H9 (cell line): ENCODE measurements at regions not wholly inside any gene's neighbourhood (a gene's known extent, or its start where the extent isn't known, plus 50 kb on each side); places are given as distances from the start of the nearest gene placed in this dataset.

Experiments
- DNase-seq: peaks from one replicate; pipeline ENCODE4 v3.0.0-alpha.2; 2017
- H2AFZ ChIP-seq: one replicate; pipeline ENCODE4 v1.6.1; 2013; ENCODE audit warnings: mild to moderate bottlenecking, low read length, control low read depth, moderate library complexity
- H2AK5ac ChIP-seq: 2 replicates; pipeline ENCODE4 v1.6.1; 2013; ENCODE audit warnings: low read length, control low read depth, mixed read lengths; ENCODE audit not compliant: insufficient read length
- H2BK120ac ChIP-seq: one replicate; pipeline ENCODE4 v1.6.1; 2013; ENCODE audit warnings: low read depth, mild to moderate bottlenecking, low read length, control low read depth, inconsistent platforms; ENCODE audit not compliant: poor library complexity, severe bottlenecking
- H2BK12ac ChIP-seq: 2 replicates; pipeline ENCODE4 v1.6.1; 2013; ENCODE audit warnings: low read length, control low read depth, mixed read lengths, low read depth; ENCODE audit not compliant: insufficient read length
- H2BK15ac ChIP-seq: 2 replicates; pipeline ENCODE4 v1.6.1; 2013; ENCODE audit warnings: low read depth, low read length, control low read depth
- H2BK20ac ChIP-seq: one replicate; pipeline ENCODE4 v1.6.1; 2013; ENCODE audit warnings: low read depth, mild to moderate bottlenecking, low read length, control low read depth, inconsistent platforms; ENCODE audit not compliant: poor library complexity, severe bottlenecking
- H2BK5ac ChIP-seq: 2 replicates; pipeline ENCODE4 v1.6.1; 2013; ENCODE audit warnings: low read length, control low read depth, mixed read lengths; ENCODE audit not compliant: insufficient read length
- H3K14ac ChIP-seq: 2 replicates; pipeline ENCODE4 v1.6.1; 2013; ENCODE audit warnings: low read length, control low read depth; ENCODE audit not compliant: insufficient read depth
- H3K18ac ChIP-seq: 2 replicates; pipeline ENCODE4 v1.6.1; 2013; ENCODE audit warnings: low read depth, mild to moderate bottlenecking, mixed read lengths, low read length, control low read depth; ENCODE audit not compliant: insufficient read length
- H3K23ac ChIP-seq: 2 replicates; pipeline ENCODE4 v1.6.1; 2013; ENCODE audit warnings: low read length, control low read depth, mixed read lengths, low read depth; ENCODE audit not compliant: insufficient read length
- H3K23me2 ChIP-seq: 2 replicates; pipeline ENCODE4 v1.6.1; 2013; ENCODE audit warnings: low read depth, mild to moderate bottlenecking, mixed read lengths, low read length, control low read depth; ENCODE audit not compliant: insufficient read length, poor library complexity, severe bottlenecking
- H3K27ac ChIP-seq: 2 replicates; pipeline ENCODE4 v1.5.1; 2013; ENCODE audit warnings: low read length, control low read depth, mixed read lengths, low read depth; ENCODE audit not compliant: insufficient read length
- H3K27me3 ChIP-seq: 2 replicates; pipeline ENCODE4 v1.6.1; 2013; ENCODE audit warnings: low read length, control low read depth, inconsistent platforms; ENCODE audit not compliant: insufficient read depth
- H3K4ac ChIP-seq: 2 replicates; pipeline ENCODE4 v1.6.1; 2013; ENCODE audit warnings: low read depth, mild to moderate bottlenecking, control low read depth, inconsistent platforms, low read length, moderate library complexity
- H3K4me1 ChIP-seq: 2 replicates; pipeline ENCODE4 v1.6.1; 2013; ENCODE audit warnings: low read length, control low read depth, inconsistent platforms; ENCODE audit not compliant: insufficient read depth
- H3K4me2 ChIP-seq: 2 replicates; pipeline ENCODE4 v1.6.1; 2013; ENCODE audit warnings: low read length, control low read depth, mixed read lengths; ENCODE audit not compliant: insufficient read length, insufficient read depth
- H3K56ac ChIP-seq: 2 replicates; pipeline ENCODE4 v1.6.1; 2013; ENCODE audit warnings: low read depth, mild to moderate bottlenecking, mixed read lengths, low read length, control low read depth; ENCODE audit not compliant: insufficient read length
- H3K79me1 ChIP-seq: 2 replicates; pipeline ENCODE4 v1.6.1; 2013; ENCODE audit warnings: low read depth, mild to moderate bottlenecking, moderate library complexity, low read length, control low read depth, inconsistent platforms; ENCODE audit not compliant: insufficient read depth, poor library complexity, severe bottlenecking
- H3K79me2 ChIP-seq: 2 replicates; pipeline ENCODE4 v1.6.1; 2013; ENCODE audit warnings: low read length, control low read depth, inconsistent platforms; ENCODE audit not compliant: insufficient read depth
- H3K9ac ChIP-seq: 2 replicates; pipeline ENCODE4 v1.6.1; 2013; ENCODE audit warnings: low read length, control low read depth, mixed read lengths; ENCODE audit not compliant: insufficient read length; ENCODE audit errors: extremely low read depth
- H3K9me3 ChIP-seq: one replicate; pipeline ENCODE4 v1.6.1; 2013; ENCODE audit warnings: low read depth, low read length, inconsistent platforms; ENCODE audit not compliant: control insufficient read depth
- H3T11ph ChIP-seq: one replicate; pipeline ENCODE4 v1.6.1; 2013; ENCODE audit warnings: mild to moderate bottlenecking, low read length, control low read depth, inconsistent platforms
- H4K20me1 ChIP-seq: one replicate; pipeline ENCODE4 v1.6.1; 2013; ENCODE audit not compliant: control insufficient read depth, insufficient read length, insufficient read depth
- H4K5ac ChIP-seq: 2 replicates; pipeline ENCODE4 v1.6.1; 2013; ENCODE audit warnings: low read depth, mild to moderate bottlenecking, mixed read lengths, low read length, control low read depth; ENCODE audit not compliant: insufficient read length
- H4K8ac ChIP-seq: replicated peaks from 2 replicates; pipeline ENCODE4 v1.6.1; 2013; ENCODE audit warnings: low read length, control low read depth, mixed read lengths, low read depth; ENCODE audit not compliant: insufficient read length
- H4K91ac ChIP-seq: 2 replicates; pipeline ENCODE4 v1.6.1; 2013; ENCODE audit warnings: low read depth, mild to moderate bottlenecking, moderate library complexity, mixed read lengths, low read length, control low read depth; ENCODE audit not compliant: insufficient read length
- H3K27ac Mint-ChIP-seq, 3 experiments: 2 replicates in 2 of 3; 3 replicates in 1 of 3; pipeline ENCODE4 v1.8.0; 2020 to 2021; ENCODE audit warnings: mixed read lengths in 3 of 3, mild to moderate bottlenecking in 1 of 3, moderate library complexity in 1 of 3
- H3K27me3 Mint-ChIP-seq: 2 replicates; pipeline ENCODE4 v1.8.0; 2021; ENCODE audit warnings: low read depth, mild to moderate bottlenecking, moderate library complexity, mixed read lengths
- H3K36me3 Mint-ChIP-seq, 3 experiments: 2 replicates in 2 of 3; 3 replicates in 1 of 3; pipeline ENCODE4 v1.8.0; 2020 to 2021; ENCODE audit warnings: low read depth in 3 of 3, mixed read lengths in 3 of 3; ENCODE audit not compliant: insufficient read depth in 1 of 3
- H3K4me1 Mint-ChIP-seq, 2 experiments: 2 replicates each; pipeline ENCODE4 v1.8.0; 2020; ENCODE audit warnings: mixed read lengths in 2 of 2
- H3K4me3 Mint-ChIP-seq, 2 experiments: 2 replicates in 1 of 2; 3 replicates in 1 of 2; pipeline ENCODE4 v1.8.0; 2020 to 2021; ENCODE audit warnings: mild to moderate bottlenecking in 2 of 2, mixed read lengths in 2 of 2, moderate library complexity in 1 of 2
- H3K9me3 Mint-ChIP-seq, 2 experiments: 2 replicates in 1 of 2; 3 replicates in 1 of 2; pipeline ENCODE4 v1.8.0; 2020; ENCODE audit warnings: mild to moderate bottlenecking in 2 of 2, mixed read lengths in 2 of 2, moderate library complexity in 1 of 2
- WGBS: extraction: QIAGEN DNeasy Blood & Tissue Kit; methylation state at CpG from one replicate; pipeline ENCODE4 v1.1.7; 2013; ENCODE audit warnings: missing lambda C conversion rate, low lambda C conversion rate, mixed read lengths; ENCODE audit not compliant: insufficient read length; ENCODE audit errors: extremely low coverage; 5-methylcytosine and 5-hydroxymethylcytosine counted together
- TF ChIP-seq, protein P1 (sequence below): fragments of 200-600 bp; sonication (generic); conservative IDR thresholded peaks from 3 replicates; pipeline ENCODE4 v1.8.0; 2021; ENCODE audit warnings: antibody characterized with exemption, mild to moderate bottlenecking

DNA sequence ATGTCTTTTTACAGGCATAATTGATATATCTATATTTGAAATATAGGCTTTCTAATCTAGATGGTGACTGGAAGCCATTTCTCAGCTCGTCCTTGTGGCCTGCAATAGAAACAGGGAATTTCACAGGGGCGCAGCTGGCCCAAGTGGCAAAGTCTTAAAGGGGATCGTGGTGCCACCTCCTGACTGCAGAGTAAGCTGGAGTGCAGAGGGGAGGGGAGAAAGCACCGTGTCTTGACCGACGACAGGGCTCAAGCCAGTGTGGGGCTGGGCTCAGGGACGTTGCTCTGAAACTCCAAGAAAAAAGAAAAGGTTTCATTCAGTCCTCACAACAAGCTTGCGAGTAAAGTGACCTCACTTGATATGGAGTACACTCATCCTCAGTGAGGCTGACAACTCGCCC, 255.1 kb downstream of the DCDC2C start:
- no peak overlapping the region for H3K27ac ChIP-seq
- H3K27me3 ChIP-seq = no peaks in the 10 kb centered on the region
- Mint-ChIP-seq H3K27ac (no peak overlapping the region), H3K9me3 (no peaks in the 10 kb centered on the region), H3K36me3 (no peaks in the 10 kb centered on the region), H3K27me3 (no peaks in the 10 kb centered on the region; the same call in 1 of the 2 replicates), H3K4me3 (no peak overlapping the region), H3K4me1 (peaks cover 11 to 17% of the 10 kb centered on the region in 2 experiments; a peak in 3 of 4 replicates)
- no peak overlapping the region for H2BK12ac ChIP-seq
- H3K9me3 ChIP-seq = no peaks in the 10 kb centered on the region
- H2AK5ac ChIP-seq = no peak overlapping the region
- H4K8ac ChIP-seq = no peak overlapping the region
- TF ChIP-seq, protein P1, sequence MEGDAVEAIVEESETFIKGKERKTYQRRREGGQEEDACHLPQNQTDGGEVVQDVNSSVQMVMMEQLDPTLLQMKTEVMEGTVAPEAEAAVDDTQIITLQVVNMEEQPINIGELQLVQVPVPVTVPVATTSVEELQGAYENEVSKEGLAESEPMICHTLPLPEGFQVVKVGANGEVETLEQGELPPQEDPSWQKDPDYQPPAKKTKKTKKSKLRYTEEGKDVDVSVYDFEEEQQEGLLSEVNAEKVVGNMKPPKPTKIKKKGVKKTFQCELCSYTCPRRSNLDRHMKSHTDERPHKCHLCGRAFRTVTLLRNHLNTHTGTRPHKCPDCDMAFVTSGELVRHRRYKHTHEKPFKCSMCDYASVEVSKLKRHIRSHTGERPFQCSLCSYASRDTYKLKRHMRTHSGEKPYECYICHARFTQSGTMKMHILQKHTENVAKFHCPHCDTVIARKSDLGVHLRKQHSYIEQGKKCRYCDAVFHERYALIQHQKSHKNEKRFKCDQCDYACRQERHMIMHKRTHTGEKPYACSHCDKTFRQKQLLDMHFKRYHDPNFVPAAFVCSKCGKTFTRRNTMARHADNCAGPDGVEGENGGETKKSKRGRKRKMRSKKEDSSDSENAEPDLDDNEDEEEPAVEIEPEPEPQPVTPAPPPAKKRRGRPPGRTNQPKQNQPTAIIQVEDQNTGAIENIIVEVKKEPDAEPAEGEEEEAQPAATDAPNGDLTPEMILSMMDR = no peak
- DNase-seq = no peak
- H2BK20ac ChIP-seq = no peak overlapping the region
- no peaks in the 10 kb centered on the region for H4K20me1 ChIP-seq
- H2BK5ac ChIP-seq = no peak overlapping the region
- no peaks in the 10 kb centered on the region for H3K79me2 ChIP-seq
- no peaks in the 10 kb centered on the region for H3K23me2 ChIP-seq
- no peak overlapping the region for H3K23ac ChIP-seq
- H3K9ac ChIP-seq = no peak overlapping the region
- no peak overlapping the region for H2AFZ ChIP-seq
- no peak overlapping the region for H3K4ac ChIP-seq
- no peak overlapping the region for H4K5ac ChIP-seq
- H3K4me1 ChIP-seq = no peaks in the 10 kb centered on the region
- H2BK120ac ChIP-seq = no peak overlapping the region
- no peak overlapping the region for H2BK15ac ChIP-seq
- no peak overlapping the region for H3K56ac ChIP-seq
- no peak overlapping the region for H3T11ph ChIP-seq
- no peak overlapping the region for H4K91ac ChIP-seq
- H3K18ac ChIP-seq = no peak overlapping the region
- H3K79me1 ChIP-seq = no peaks in the 10 kb centered on the region
- H3K4me2 ChIP-seq = no peak overlapping the region
- H3K14ac ChIP-seq = no peak overlapping the region
- no CpG with 5 or more reads among the region's 9 CpGs for WGBS
